Ishikawa (cell line): ENCODE measurements at regions not wholly inside any gene's neighbourhood (a gene's known extent, or its start where the extent isn't known, plus 50 kb on each side); places are given as distances from the start of the nearest gene placed in this dataset.

Source experiments
- CEBPB ChIP-seq: IDR thresholded peaks from 2 replicates; pipeline ENCODE4 v1.6.1; 2012
- RAD21 ChIP-seq: IDR thresholded peaks from 2 replicates; pipeline ENCODE4 v1.6.1; 2012; ENCODE audit warnings: low read depth
- TAF1 ChIP-seq: IDR thresholded peaks from 2 replicates; pipeline ENCODE4 v1.6.1; 2012; ENCODE audit warnings: low read depth, mild to moderate bottlenecking
- TCF12 ChIP-seq: IDR thresholded peaks from 2 replicates; pipeline ENCODE4 v1.6.1; 2012; ENCODE audit warnings: low read depth

DNA sequence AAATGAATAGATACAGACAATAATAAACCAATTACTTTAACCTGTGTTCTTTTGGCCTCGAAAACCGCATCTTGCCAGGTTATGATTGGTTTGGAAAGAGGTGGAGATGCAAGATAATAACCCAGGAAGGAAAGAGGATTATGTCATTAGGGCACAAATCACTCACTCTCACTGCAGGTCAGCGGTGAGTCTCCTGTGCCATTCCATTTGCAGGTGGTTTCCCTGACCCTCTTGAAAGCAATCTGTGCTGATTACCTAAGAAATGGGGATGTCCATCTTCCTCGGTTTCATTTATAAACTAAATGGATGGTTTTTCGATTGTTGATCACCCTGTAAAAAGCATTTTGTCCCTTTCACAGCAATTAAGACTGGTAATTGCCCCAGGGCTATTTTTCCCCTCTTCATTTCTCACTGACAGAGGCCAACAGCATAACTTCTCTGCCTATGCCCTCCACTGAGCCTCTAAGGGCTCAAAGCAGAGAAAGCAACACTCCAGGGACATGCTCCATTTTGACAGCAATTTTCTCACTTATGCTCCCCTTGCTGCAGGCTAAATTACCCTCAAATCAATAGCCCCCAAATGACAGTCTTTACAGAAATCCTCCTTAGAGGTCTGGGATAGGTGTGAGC is 257.5 kb downstream of the IPMK start:
- no peak for TF ChIP-seq TCF12
- no peak for TF ChIP-seq RAD21
- TF ChIP-seq TAF1 = no peak
- no peak for TF ChIP-seq CEBPB
